Esophagus squamous epithelium (tissue), 4 donors: ENCODE measurements at regions not wholly inside any gene's neighbourhood (a gene's known extent, or its start where the extent isn't known, plus 50 kb on each side); places are given as distances from the start of the nearest gene placed in this dataset.
"Not testable (repeated sequence)": the region's sequence is repeated elsewhere in the genome, so short reads cannot be mapped to it uniquely, and the experiment has no call there.

ENCODE experiments used
- CTCF ChIP-seq, 6 experiments: fragments of 450-650 bp in 4 of 6; fragments of 200-600 bp in 2 of 6; sonication (generic) in 2 of 6; IDR thresholded peaks; one replicate each; pipeline ENCODE4 v1.5.1; 2016 to 2019; ENCODE audit warnings: antibody characterized with exemption in 6 of 6, mild to moderate bottlenecking in 4 of 6, moderate library complexity in 4 of 6
- POLR2A ChIP-seq, 4 donors: fragments of 450-650 bp; IDR thresholded peaks; one replicate each; pipeline ENCODE4 v1.6.1; 2017; ENCODE audit warnings: antibody characterized with exemption in 4 of 4, mild to moderate bottlenecking in 4 of 4, moderate library complexity in 3 of 4

GRCh38 chr13:50661881-50662280, 181.6 kb downstream of the DLEU7 start:
- not testable (repeated sequence) for TF ChIP-seq POLR2A, CTCF (IDR thresholded peaks at IDR 0.05)
